Dendritic cell treated with granulocyte-macrophage colony-stimulating factor and Interleukin-4, amounts not matched to agents 40 ng/mL and 50 ng/mL, for 4 days (primary cell): ENCODE measurements at regions not wholly inside any gene's neighbourhood (a gene's known extent, or its start where the extent isn't known, plus 50 kb on each side); places are given as distances from the start of the nearest gene placed in this dataset.

Experiments
- H3K27ac Mint-ChIP-seq: one replicate; pipeline ENCODE4 v1.8.0; 2022; ENCODE audit warnings: mild to moderate bottlenecking, mixed read lengths
- H3K27me3 Mint-ChIP-seq: one replicate; pipeline ENCODE4 v1.8.0; 2022; ENCODE audit warnings: mild to moderate bottlenecking, mixed read lengths
- H3K36me3 Mint-ChIP-seq: one replicate; pipeline ENCODE4 v1.8.0; 2022; ENCODE audit warnings: low read depth, mixed read lengths
- H3K4me1 Mint-ChIP-seq: one replicate; pipeline ENCODE4 v1.8.0; 2022; ENCODE audit warnings: low read depth, mixed read lengths
- H3K4me3 Mint-ChIP-seq: one replicate; pipeline ENCODE4 v1.8.0; 2022; ENCODE audit warnings: mild to moderate bottlenecking, moderate library complexity, mixed read lengths
- H3K9me3 Mint-ChIP-seq: one replicate; pipeline ENCODE4 v1.8.0; 2022; ENCODE audit warnings: mixed read lengths
- intact Hi-C: fragments of 100-400 bp; cut with micrococcal nuclease; formaldehyde crosslinking; loops from one replicate; pipeline ENCODE4 v1.15.0; 2022

GRCh38 chr16:73193464-73193863 lies 145.5 kb upstream of the ZFHX3 start:
- H3K36me3 Mint-ChIP-seq = no peaks in the 10 kb centered on the region
- H3K27ac Mint-ChIP-seq = no peak overlapping the region
- H3K4me3 Mint-ChIP-seq = no peak overlapping the region
- no peaks in the 10 kb centered on the region for H3K9me3 Mint-ChIP-seq
- H3K4me1 Mint-ChIP-seq = peaks cover 21% of the 10 kb centered on the region
- intact Hi-C loops = no loop called here
- peaks cover 27% of the 10 kb centered on the region for H3K27me3 Mint-ChIP-seq

- no peak overlapping the region for H3K27ac Mint-ChIP-seq
- H3K4me1 Mint-ChIP-seq = peaks cover 21% of the 10 kb centered on the region
- H3K9me3 Mint-ChIP-seq = no peaks in the 10 kb centered on the region
Observed at GRCh38 chr16:73192232-73192894, 144.4 kb upstream of the ZFHX3 start.

GRCh38 chr16:73191660-73192046 lies 143.7 kb upstream of the ZFHX3 start:
- peaks cover 21% of the 10 kb centered on the region for H3K4me1 Mint-ChIP-seq
- peaks cover 27% of the 10 kb centered on the region for H3K27me3 Mint-ChIP-seq
- no peaks in the 10 kb centered on the region for H3K36me3 Mint-ChIP-seq
- H3K4me3 Mint-ChIP-seq = no peak overlapping the region
- peak overlapping the region; percentile 5 for H3K27ac Mint-ChIP-seq
- H3K9me3 Mint-ChIP-seq = no peaks in the 10 kb centered on the region
- intact Hi-C loops = no loop called here

More at GRCh38 chr16:73192232-73192894, 144.4 kb upstream of the ZFHX3 start:
- H3K36me3 Mint-ChIP-seq = no peaks in the 10 kb centered on the region
- intact Hi-C loops = no loop called here
- H3K4me3 Mint-ChIP-seq = no peak overlapping the region
- H3K27me3 Mint-ChIP-seq = peaks cover 27% of the 10 kb centered on the region

- Mint-ChIP-seq H3K9me3 (no peaks in the 10 kb centered on the region), H3K36me3 (no peaks in the 10 kb centered on the region), H3K27ac (peak overlapping the region; percentile 5), H3K4me3 (no peak overlapping the region), H3K27me3 (peaks cover 27% of the 10 kb centered on the region), H3K4me1 (peaks cover 21% of the 10 kb centered on the region)
- intact Hi-C loops = no loop called here
Observed at GRCh38 chr16:73190688-73191659, 143.0 kb upstream of the ZFHX3 start.

GRCh38 chr16:73190256-73190655 lies 142.3 kb upstream of the ZFHX3 start:
- Mint-ChIP-seq H3K4me1 (peaks cover 21% of the 10 kb centered on the region), H3K4me3 (no peak overlapping the region), H3K27ac (peak overlapping the region; percentile 5), H3K36me3 (no peaks in the 10 kb centered on the region), H3K9me3 (no peaks in the 10 kb centered on the region), H3K27me3 (peaks cover 25% of the 10 kb centered on the region)
- intact Hi-C loops = no loop called here

- H3K9me3 Mint-ChIP-seq = no peaks in the 10 kb centered on the region
- intact Hi-C loops = no loop called here
- H3K27me3 Mint-ChIP-seq = peaks cover 24% of the 10 kb centered on the region
- H3K36me3 Mint-ChIP-seq = no peaks in the 10 kb centered on the region
- no peak overlapping the region for H3K4me3 Mint-ChIP-seq
- peak overlapping the region; percentile 34 for H3K27ac Mint-ChIP-seq
- peaks cover 21% of the 10 kb centered on the region for H3K4me1 Mint-ChIP-seq
Observed at GRCh38 chr16:73189136-73189535, 141.2 kb upstream of the ZFHX3 start.

GRCh38 chr16:73186752-73187601 lies 139.0 kb upstream of the ZFHX3 start:
- intact Hi-C loops = no loop called here
- Mint-ChIP-seq H3K27me3 (peaks cover 16% of the 10 kb centered on the region), H3K4me3 (no peak overlapping the region), H3K36me3 (no peaks in the 10 kb centered on the region), H3K27ac (no peak overlapping the region), H3K9me3 (no peaks in the 10 kb centered on the region), H3K4me1 (peaks cover 17% of the 10 kb centered on the region)

- Mint-ChIP-seq H3K4me3 (no peak overlapping the region), H3K27me3 (peaks cover 6% of the 10 kb centered on the region), H3K36me3 (no peaks in the 10 kb centered on the region), H3K9me3 (no peaks in the 10 kb centered on the region), H3K27ac (no peak overlapping the region), H3K4me1 (peaks cover 4% of the 10 kb centered on the region)
- intact Hi-C loops = no loop called here
Observed at GRCh38 chr16:73185737-73186136, 137.8 kb upstream of the ZFHX3 start.

- no peak overlapping the region for H3K27ac Mint-ChIP-seq
- H3K36me3 Mint-ChIP-seq = no peaks in the 10 kb centered on the region
- H3K27me3 Mint-ChIP-seq = no peaks in the 10 kb centered on the region
- no peak overlapping the region for H3K4me3 Mint-ChIP-seq
- intact Hi-C loops = no loop called here
- no peaks in the 10 kb centered on the region for H3K4me1 Mint-ChIP-seq
- no peaks in the 10 kb centered on the region for H3K9me3 Mint-ChIP-seq
Observed at GRCh38 chr16:73183611-73184092, 135.7 kb upstream of the ZFHX3 start.

GRCh38 chr16:73179705-73180331 lies 131.9 kb upstream of the ZFHX3 start:
- peaks cover 19% of the 10 kb centered on the region for H3K4me1 Mint-ChIP-seq
- H3K4me3 Mint-ChIP-seq = no peak overlapping the region
- peaks cover 1% of the 10 kb centered on the region for H3K27me3 Mint-ChIP-seq
- H3K36me3 Mint-ChIP-seq = no peaks in the 10 kb centered on the region
- intact Hi-C loops = loop anchor here (10.0 kb wide), 1 partner anchor 55 kb away; no protein-coding TSS in a partner anchor
- no peaks in the 10 kb centered on the region for H3K9me3 Mint-ChIP-seq
- no peak overlapping the region for H3K27ac Mint-ChIP-seq

GRCh38 chr16:73177729-73178295 lies 129.9 kb upstream of the ZFHX3 start:
- H3K9me3 Mint-ChIP-seq = no peaks in the 10 kb centered on the region
- peaks cover 19% of the 10 kb centered on the region for H3K4me1 Mint-ChIP-seq
- H3K27me3 Mint-ChIP-seq = peaks cover 4% of the 10 kb centered on the region
- H3K36me3 Mint-ChIP-seq = no peaks in the 10 kb centered on the region
- H3K4me3 Mint-ChIP-seq = no peak overlapping the region
- no peak overlapping the region for H3K27ac Mint-ChIP-seq
- intact Hi-C loops = loop anchor here (10.0 kb wide), 1 partner anchor 53 kb away; no protein-coding TSS in a partner anchor

GRCh38 chr16:73176577-73177013 lies 128.7 kb upstream of the ZFHX3 start:
- intact Hi-C loops = loop anchor here (10.0 kb wide), 1 partner anchor 52 kb away; no protein-coding TSS in a partner anchor
- Mint-ChIP-seq H3K9me3 (no peaks in the 10 kb centered on the region), H3K27ac (no peak overlapping the region), H3K4me1 (peaks cover 19% of the 10 kb centered on the region), H3K36me3 (no peaks in the 10 kb centered on the region), H3K27me3 (peaks cover 4% of the 10 kb centered on the region), H3K4me3 (no peak overlapping the region)
